ENCODE measurements at regions not wholly inside any gene's neighbourhood (a gene's known extent, or its start where the extent isn't known, plus 50 kb on each side); places are given as distances from the start of the nearest gene placed in this dataset.

- intact Hi-C loops (cut with micrococcal nuclease): no loop called here
These were observed 498.0 kb upstream of the CFAP20DC start for GRCh38 chr3:59547874-59548273.

- intact Hi-C loops (cut with micrococcal nuclease): no loop called here
These were observed 496.7 kb upstream of the CFAP20DC start for GRCh38 chr3:59546522-59546921.

- intact Hi-C loops (cut with micrococcal nuclease): no loop called here
These were observed 495.5 kb upstream of the CFAP20DC start for GRCh38 chr3:59545374-59545773.

GRCh38 chr3:59542276-59542675 lies 492.5 kb upstream of the CFAP20DC start:
- intact Hi-C loops (cut with micrococcal nuclease): no loop called here

GRCh38 chr3:59540696-59541095 lies 490.9 kb upstream of the CFAP20DC start:
- intact Hi-C loops (cut with micrococcal nuclease): no loop called here

GRCh38 chr3:59540241-59540640 lies 490.4 kb upstream of the CFAP20DC start:
- intact Hi-C loops (cut with micrococcal nuclease): no loop called here

- intact Hi-C loops (cut with micrococcal nuclease): no loop called here
These were observed 489.1 kb upstream of the CFAP20DC start for GRCh38 chr3:59538753-59539432.

GRCh38 chr3:59535791-59536221 lies 486.0 kb upstream of the CFAP20DC start:
- intact Hi-C loops (cut with micrococcal nuclease): no loop called here

- intact Hi-C loops (cut with micrococcal nuclease): no loop called here
These were observed 482.2 kb upstream of the CFAP20DC start for GRCh38 chr3:59531994-59532393.

GRCh38 chr3:59531066-59531745 lies 481.4 kb upstream of the CFAP20DC start:
- intact Hi-C loops (cut with micrococcal nuclease): no loop called here

GRCh38 chr3:59528251-59528650 lies 478.4 kb upstream of the CFAP20DC start:
- intact Hi-C loops (cut with micrococcal nuclease): no loop called here

GRCh38 chr3:59527493-59527892 lies 477.7 kb upstream of the CFAP20DC start:
- intact Hi-C loops (cut with micrococcal nuclease): loop anchor here (2.0 kb wide), 1 partner anchor 77 kb away; no protein-coding TSS in a partner anchor

GRCh38 chr3:59526999-59527398 lies 477.2 kb upstream of the CFAP20DC start:
- intact Hi-C loops (cut with micrococcal nuclease): loop anchor here (2.0 kb wide), 1 partner anchor 76 kb away; no protein-coding TSS in a partner anchor

- intact Hi-C loops (cut with micrococcal nuclease): no loop called here
These were observed 472.7 kb upstream of the CFAP20DC start for GRCh38 chr3:59522550-59522949.

GRCh38 chr3:59519094-59519493 lies 469.3 kb upstream of the CFAP20DC start:
- intact Hi-C loops (cut with micrococcal nuclease): no loop called here

GRCh38 chr3:59518283-59519055 lies 468.6 kb upstream of the CFAP20DC start:
- intact Hi-C loops (cut with micrococcal nuclease): no loop called here

GRCh38 chr3:59517388-59517787 lies 467.6 kb upstream of the CFAP20DC start:
- intact Hi-C loops (cut with micrococcal nuclease): no loop called here

- intact Hi-C loops (cut with micrococcal nuclease): no loop called here
These were observed 466.1 kb upstream of the CFAP20DC start for GRCh38 chr3:59515966-59516365.

GRCh38 chr3:59514865-59515482 lies 465.1 kb upstream of the CFAP20DC start:
- intact Hi-C loops (cut with micrococcal nuclease): no loop called here

GRCh38 chr3:59513570-59513969 lies 463.7 kb upstream of the CFAP20DC start:
- intact Hi-C loops (cut with micrococcal nuclease): no loop called here

GRCh38 chr3:59512066-59512465 lies 462.2 kb upstream of the CFAP20DC start:
- intact Hi-C loops (cut with micrococcal nuclease): no loop called here

- intact Hi-C loops (cut with micrococcal nuclease): no loop called here
These were observed 460.8 kb upstream of the CFAP20DC start for GRCh38 chr3:59510576-59510975.
